Uterus (tissue), 3 donors: ENCODE measurements at regions not wholly inside any gene's neighbourhood (a gene's known extent, or its start where the extent isn't known, plus 50 kb on each side); places are given as distances from the start of the nearest gene placed in this dataset.

Source experiments
- DNase-seq, 2 donors: peaks; one replicate each; pipeline ENCODE4 v3.0.0-alpha.2; 2019 to 2020
- H3K27ac ChIP-seq, 2 donors: fragments of 200-600 bp; sonication (generic); 1 replicate in 1 of 2; 2 replicates in 1 of 2; pipeline ENCODE4 v1.5.1; 2016 to 2018
- H3K27me3 ChIP-seq, 2 donors: fragments of 200-600 bp; sonication (generic); one replicate each; pipeline ENCODE4 v1.5.1; 2018 to 2019; ENCODE audit warnings: control low read depth in 1 of 2
- H3K36me3 ChIP-seq, 2 donors: fragments of 200-600 bp; sonication (generic); one replicate each; pipeline ENCODE4 v1.5.1; 2019; ENCODE audit warnings: control low read depth in 1 of 2
- H3K4me1 ChIP-seq, 2 donors: fragments of 200-600 bp; sonication (generic); one replicate each; pipeline ENCODE4 v1.5.1; 2018 to 2019; ENCODE audit warnings: control low read depth in 1 of 2
- H3K4me3 ChIP-seq, 2 donors: fragments of 200-600 bp; sonication (generic); 1 replicate in 1 of 2; 2 replicates in 1 of 2; pipeline ENCODE4 v1.5.1; 2018 to 2019; ENCODE audit warnings: mild to moderate bottlenecking in 1 of 2
- H3K9me3 ChIP-seq, 2 donors: fragments of 200-600 bp; sonication (generic); one replicate each; pipeline ENCODE4 v1.5.1; 2019; ENCODE audit warnings: control low read depth in 1 of 2
- CTCF ChIP-seq, 4 experiments: fragments of 200-600 bp in 2 of 4; fragments of 450-650 bp in 2 of 4; sonication (generic) in 2 of 4; IDR thresholded peaks; one replicate each; pipeline ENCODE4 v1.5.1; 2016 to 2019; ENCODE audit warnings: antibody characterized with exemption in 4 of 4, mild to moderate bottlenecking in 2 of 4, moderate library complexity in 1 of 4
- POLR2A ChIP-seq, 2 donors: fragments of 450-650 bp; IDR thresholded peaks; one replicate each; pipeline ENCODE4 v1.6.1; 2016; ENCODE audit warnings: antibody characterized with exemption in 2 of 2, mild to moderate bottlenecking in 1 of 2, moderate library complexity in 1 of 2
- intact Hi-C: fragments of 100-400 bp; cut with DNase I; formaldehyde crosslinking; loops from one replicate; pipeline ENCODE4 v1.15.1; 2023; ENCODE audit warnings: low total_unique reads
- donor health status: DM: yes; HTN: yes; CAD: no.

- Histone ChIP-seq H3K4me3 (no peak overlapping the region), H3K27me3 (no peaks in the 10 kb centered on the region), H3K36me3 (no peaks in the 10 kb centered on the region), H3K4me1 (no peaks in the 10 kb centered on the region), H3K27ac (no peak overlapping the region), H3K9me3 (no peaks in the 10 kb centered on the region)
- TF ChIP-seq CTCF (IDR thresholded peaks at IDR 0.05) (no peak), POLR2A (IDR thresholded peaks at IDR 0.05) (no peak)
- intact Hi-C loops: no loop called here
- no peak for DNase-seq
Measured at GRCh38 chr18:66994790-66995189, 390.9 kb upstream of the CDH19 start.

GRCh38 chr18:66993492-66993891, 389.6 kb upstream of the CDH19 start:
- TF ChIP-seq CTCF (IDR thresholded peaks at IDR 0.05) (no peak), POLR2A (IDR thresholded peaks at IDR 0.05) (no peak)
- no peaks in the 10 kb centered on the region for H3K4me1 ChIP-seq
- H3K27me3 ChIP-seq: no peaks in the 10 kb centered on the region
- DNase-seq: no peak
- no peaks in the 10 kb centered on the region for H3K36me3 ChIP-seq
- intact Hi-C loops: no loop called here
- H3K27ac ChIP-seq: no peak overlapping the region
- H3K9me3 ChIP-seq: no peaks in the 10 kb centered on the region
- no peak overlapping the region for H3K4me3 ChIP-seq

- no peak overlapping the region for H3K27ac ChIP-seq
- intact Hi-C loops: no loop called here
- H3K4me3 ChIP-seq: no peak overlapping the region
- H3K9me3 ChIP-seq: no peaks in the 10 kb centered on the region
- DNase-seq: no peak
- no peaks in the 10 kb centered on the region for H3K27me3 ChIP-seq
- H3K4me1 ChIP-seq: no peaks in the 10 kb centered on the region
- no peak for TF ChIP-seq CTCF (IDR thresholded peaks at IDR 0.05)
- H3K36me3 ChIP-seq: no peaks in the 10 kb centered on the region
Measured at GRCh38 chr18:66990909-66991308, 387.0 kb upstream of the CDH19 start.

- Histone ChIP-seq H3K27me3 (no peaks in the 10 kb centered on the region), H3K36me3 (no peaks in the 10 kb centered on the region), H3K4me3 (no peak overlapping the region), H3K9me3 (no peaks in the 10 kb centered on the region), H3K27ac (no peak overlapping the region), H3K4me1 (no peaks in the 10 kb centered on the region)
- intact Hi-C loops: no loop called here
- no peak for DNase-seq
- TF ChIP-seq CTCF (IDR thresholded peaks at IDR 0.05) (no peak), POLR2A (IDR thresholded peaks at IDR 0.05) (no peak)
Measured at GRCh38 chr18:66979009-66979408, 375.1 kb upstream of the CDH19 start.

GRCh38 chr18:66972681-66973080, 368.8 kb upstream of the CDH19 start:
- H3K4me3 ChIP-seq: no peak overlapping the region
- H3K27me3 ChIP-seq: no peaks in the 10 kb centered on the region
- intact Hi-C loops: no loop called here
- H3K4me1 ChIP-seq: no peaks in the 10 kb centered on the region
- TF ChIP-seq POLR2A (IDR thresholded peaks at IDR 0.05): no peak
- TF ChIP-seq CTCF (IDR thresholded peaks at IDR 0.05): no peak
- DNase-seq: no peak
- H3K9me3 ChIP-seq: no peaks in the 10 kb centered on the region
- no peak overlapping the region for H3K27ac ChIP-seq
- H3K36me3 ChIP-seq: no peaks in the 10 kb centered on the region
